Activated CD4-positive, alpha-beta memory T cell treated with anti-CD3 and anti-CD28 coated beads, Interleukin-2, amount 10 ng/mL, durations not matched to agents 7 days and 5 days (primary cell): ENCODE measurements at regions not wholly inside any gene's neighbourhood (a gene's known extent, or its start where the extent isn't known, plus 50 kb on each side); places are given as distances from the start of the nearest gene placed in this dataset.
"Not testable (repeated sequence)": the region's sequence is repeated elsewhere in the genome, so short reads cannot be mapped to it uniquely, and the experiment has no call there.

Experiments used
- CTCF ChIA-PET: fragments of 350-600 bp; sonication (Branson Sonifier 250); formaldehyde crosslinking; loops from one replicate; lab custom pipeline; 2021; ENCODE audit warnings: antibody characterized with exemption, inconsistent platforms; lab: Charles Lee
- POLR2A ChIA-PET: fragments of 350-600 bp; sonication (Branson Sonifier 250); formaldehyde crosslinking; loops from one replicate; lab custom pipeline; 2021; ENCODE audit warnings: antibody characterized with exemption; lab: Charles Lee
- DNase-seq: peaks from one replicate; pipeline ENCODE4 v3.0.0-alpha.2; 2020
- H3K27ac Mint-ChIP-seq: one replicate; pipeline ENCODE4 v1.8.0; 2021; ENCODE audit warnings: mild to moderate bottlenecking, mixed read lengths
- H3K27me3 Mint-ChIP-seq: one replicate; pipeline ENCODE4 v1.8.0; 2021; ENCODE audit warnings: mixed read lengths
- H3K36me3 Mint-ChIP-seq: one replicate; pipeline ENCODE4 v1.8.0; 2021; ENCODE audit warnings: low read depth, mixed read lengths
- H3K4me1 Mint-ChIP-seq: one replicate; pipeline ENCODE4 v1.8.0; 2021; ENCODE audit warnings: mixed read lengths
- H3K4me3 Mint-ChIP-seq: one replicate; pipeline ENCODE4 v1.8.0; 2021; ENCODE audit warnings: mild to moderate bottlenecking, mixed read lengths
- H3K9me3 Mint-ChIP-seq: one replicate; pipeline ENCODE4 v1.8.0; 2021; ENCODE audit warnings: mixed read lengths

GRCh38 chr4:99733455-99733854 lies 75.8 kb upstream of the C4orf54 start:
- CTCF ChIA-PET, result not testable (repeated sequence)

DNA sequence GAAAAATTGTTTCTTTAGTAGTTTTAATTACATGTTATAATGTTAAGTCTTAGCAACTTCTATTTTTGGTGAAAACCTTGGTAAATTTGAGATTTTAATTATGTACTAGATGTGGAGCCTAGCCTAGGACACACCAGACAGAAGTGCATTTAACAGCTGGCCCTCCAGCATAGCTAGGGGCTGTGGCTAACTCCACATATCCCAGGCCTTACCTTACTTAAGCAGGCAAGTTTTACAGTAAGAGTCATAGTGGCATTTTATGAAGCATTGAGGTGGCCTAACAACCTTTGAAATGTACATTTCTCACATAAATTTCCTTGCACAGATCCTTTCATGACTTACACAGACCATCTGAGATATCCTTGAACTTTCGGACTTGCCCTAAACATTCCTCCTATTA lies 71.6 kb upstream of the C4orf54 start:
- POLR2A ChIA-PET, result no interaction called here

More at GRCh38 chr4:99733455-99733854, 75.8 kb upstream of the C4orf54 start:
- H3K27ac Mint-ChIP-seq, H3K36me3 Mint-ChIP-seq, H3K4me3 Mint-ChIP-seq, H3K4me1 Mint-ChIP-seq, H3K27me3 Mint-ChIP-seq, H3K9me3 Mint-ChIP-seq, POLR2A ChIA-PET, DNase-seq: not testable (repeated sequence)

DNA sequence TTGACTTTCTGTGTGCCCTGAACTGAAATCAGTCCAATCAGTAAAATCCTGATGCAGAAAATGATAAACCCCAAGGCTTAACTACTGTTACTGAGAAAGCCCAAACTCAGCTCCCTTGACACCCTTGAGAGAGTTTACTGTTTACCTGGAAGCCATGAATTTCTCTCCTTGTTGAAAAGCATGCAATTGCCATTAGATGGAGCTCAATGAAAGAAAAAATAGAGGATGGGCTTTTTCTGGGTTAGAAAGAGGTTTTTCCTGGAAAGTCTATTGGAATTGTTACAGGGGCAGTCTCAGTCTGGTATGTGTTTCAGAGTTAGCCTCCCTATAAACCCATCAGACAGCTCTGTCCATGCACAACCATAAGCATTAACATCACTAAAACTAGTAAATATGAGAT lies 66.4 kb upstream of the C4orf54 start:
- DNase-seq, result no peak
- Mint-ChIP-seq H3K4me1 (no peaks in the 10 kb centered on the region), H3K9me3 (no peaks in the 10 kb centered on the region), H3K27ac (no peak overlapping the region), H3K36me3 (no peaks in the 10 kb centered on the region), H3K4me3 (no peak overlapping the region), H3K27me3 (peaks cover 3% of the 10 kb centered on the region)
- ChIA-PET POLR2A (no interaction called here), CTCF (interaction anchor here (0.5 to 1.2 kb wide), 3 partner anchors 80 to 161 kb away, joined by 3 to 7 read pairs (median 4); no protein-coding TSS in a partner anchor)

More for the DNA sequence above, 71.6 kb upstream of the C4orf54 start:
- Mint-ChIP-seq H3K27me3 (peaks cover 3% of the 10 kb centered on the region), H3K36me3 (no peaks in the 10 kb centered on the region), H3K9me3 (no peaks in the 10 kb centered on the region), H3K4me1 (no peaks in the 10 kb centered on the region), H3K27ac (no peak overlapping the region), H3K4me3 (no peak overlapping the region)
- CTCF ChIA-PET, result no interaction called here
- DNase-seq, result no peak

GRCh38 chr4:99723612-99724011 lies 66.0 kb upstream of the C4orf54 start:
- DNase-seq, result no peak
- CTCF ChIA-PET, result interaction anchor here (0.5 to 1.2 kb wide), 3 partner anchors 79 to 161 kb away, joined by 3 to 7 read pairs (median 4); no protein-coding TSS in a partner anchor
- no peak overlapping the region for H3K27ac Mint-ChIP-seq
- POLR2A ChIA-PET, result no interaction called here
- H3K4me3 Mint-ChIP-seq, result no peak overlapping the region
- no peaks in the 10 kb centered on the region for H3K36me3 Mint-ChIP-seq
- H3K27me3 Mint-ChIP-seq, result peaks cover 3% of the 10 kb centered on the region
- H3K4me1 Mint-ChIP-seq, result no peaks in the 10 kb centered on the region
- no peaks in the 10 kb centered on the region for H3K9me3 Mint-ChIP-seq

DNA sequence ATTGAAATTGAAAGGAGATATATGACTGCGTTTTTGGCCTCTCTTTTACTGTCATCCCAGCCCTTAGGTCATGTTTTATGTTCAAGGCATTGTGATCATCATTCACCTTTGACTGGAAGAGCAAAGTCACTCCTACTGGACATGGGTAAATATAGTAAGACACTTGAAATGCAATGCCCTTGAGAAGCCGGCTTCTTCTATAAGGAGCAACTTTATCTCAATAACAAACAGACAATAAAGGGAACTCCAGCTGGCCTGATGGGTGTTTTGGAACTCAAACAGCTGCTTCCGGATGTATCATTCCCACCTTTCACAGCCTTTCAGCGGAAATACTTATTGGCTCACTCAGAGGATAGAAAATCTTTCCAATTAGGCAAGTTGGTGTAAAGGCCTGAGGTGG lies 65.1 kb upstream of the C4orf54 start:
- ChIA-PET CTCF (no interaction called here), POLR2A (no interaction called here)
- Mint-ChIP-seq H3K27ac (no peak overlapping the region), H3K4me1 (no peaks in the 10 kb centered on the region), H3K27me3 (peaks cover 4% of the 10 kb centered on the region), H3K4me3 (no peak overlapping the region), H3K36me3 (no peaks in the 10 kb centered on the region), H3K9me3 (no peaks in the 10 kb centered on the region)
- no peak for DNase-seq

DNA sequence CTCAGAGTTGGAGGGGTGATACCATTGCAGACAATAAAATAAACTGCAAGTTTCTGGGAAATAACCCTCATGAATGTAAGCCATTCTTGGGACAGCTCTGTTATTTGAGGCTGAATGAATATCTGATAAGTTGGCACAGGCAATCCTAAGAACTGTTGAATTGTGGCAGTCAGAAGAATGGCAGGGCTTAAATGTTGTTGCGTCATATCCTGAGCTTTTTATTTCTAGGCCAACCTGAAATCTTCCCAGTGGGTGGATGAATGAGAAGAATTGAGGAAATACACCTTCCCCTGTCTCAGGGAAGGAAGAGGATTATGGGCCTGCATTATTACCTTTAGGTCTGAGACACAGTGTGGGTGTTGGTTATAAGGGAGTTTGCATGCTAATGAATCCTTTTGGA lies 64.4 kb upstream of the C4orf54 start:
- Mint-ChIP-seq H3K27ac (no peak overlapping the region), H3K4me3 (no peak overlapping the region), H3K36me3 (no peaks in the 10 kb centered on the region), H3K27me3 (peaks cover 4% of the 10 kb centered on the region), H3K9me3 (no peaks in the 10 kb centered on the region), H3K4me1 (no peaks in the 10 kb centered on the region)
- POLR2A ChIA-PET, result no interaction called here
- no peak for DNase-seq
- CTCF ChIA-PET, result no interaction called here

- Mint-ChIP-seq H3K36me3 (no peaks in the 10 kb centered on the region), H3K27me3 (peaks cover 1% of the 10 kb centered on the region), H3K4me1 (no peaks in the 10 kb centered on the region), H3K4me3 (no peak overlapping the region), H3K9me3 (no peaks in the 10 kb centered on the region), H3K27ac (no peak overlapping the region)
- no peak for DNase-seq
- ChIA-PET POLR2A (no interaction called here), CTCF (no interaction called here)
Measured at GRCh38 chr4:99720206-99720605, 62.6 kb upstream of the C4orf54 start.

DNA sequence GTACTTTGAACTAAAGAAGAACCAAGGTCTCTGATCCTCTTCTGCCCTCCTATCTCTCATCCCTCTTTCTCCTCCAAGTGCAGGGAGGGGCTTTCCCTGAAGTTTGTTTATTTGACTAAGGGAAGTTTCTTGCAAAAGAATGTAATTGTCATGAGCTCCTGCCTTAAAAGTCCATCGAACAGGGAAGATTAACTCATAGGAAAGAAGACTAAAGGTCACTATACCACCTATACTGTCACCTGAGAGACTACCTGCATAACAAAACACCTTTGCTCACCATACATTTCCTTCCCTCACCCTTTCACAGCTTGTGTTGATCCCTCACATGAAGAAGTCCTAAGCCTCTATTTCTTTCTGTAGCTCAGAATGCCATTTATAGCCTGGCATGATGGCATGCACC lies 59.4 kb upstream of the C4orf54 start:
- POLR2A ChIA-PET, result no interaction called here
- Mint-ChIP-seq H3K4me1 (no peaks in the 10 kb centered on the region), H3K27ac (no peak overlapping the region), H3K27me3 (peaks cover 8% of the 10 kb centered on the region), H3K9me3 (no peaks in the 10 kb centered on the region), H3K4me3 (no peak overlapping the region), H3K36me3 (no peaks in the 10 kb centered on the region)
- CTCF ChIA-PET, result no interaction called here
- no peak for DNase-seq

GRCh38 chr4:99715286-99715685 lies 57.7 kb upstream of the C4orf54 start:
- no peak for DNase-seq

DNA sequence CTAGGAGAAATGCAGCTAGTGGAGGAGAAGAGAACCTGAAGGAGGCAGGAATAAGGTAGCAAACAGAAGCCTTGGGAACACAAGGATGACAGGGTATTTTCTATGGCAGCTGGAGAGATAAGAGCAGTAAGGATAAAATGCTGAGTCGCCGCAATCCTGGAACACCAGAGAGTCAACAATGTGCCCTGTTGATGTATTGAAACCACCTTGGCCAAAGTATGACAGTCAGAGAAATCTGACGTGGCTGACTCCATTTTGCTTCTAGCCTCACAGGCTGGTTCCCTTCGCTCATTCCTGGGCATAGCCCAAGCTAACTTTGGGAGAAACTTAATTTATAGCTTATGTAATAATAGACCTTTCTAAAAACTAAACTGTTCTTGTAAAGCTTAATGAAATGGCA lies 56.6 kb upstream of the C4orf54 start:
- Mint-ChIP-seq H3K4me1 (no peaks in the 10 kb centered on the region), H3K9me3 (no peaks in the 10 kb centered on the region), H3K36me3 (no peaks in the 10 kb centered on the region), H3K27me3 (peaks cover 8% of the 10 kb centered on the region), H3K27ac (no peak overlapping the region), H3K4me3 (no peak overlapping the region)
- ChIA-PET CTCF (no interaction called here), POLR2A (no interaction called here)
- DNase-seq, result no peak

More at GRCh38 chr4:99715286-99715685, 57.7 kb upstream of the C4orf54 start:
- Mint-ChIP-seq H3K4me3 (no peak overlapping the region), H3K9me3 (no peaks in the 10 kb centered on the region), H3K4me1 (no peaks in the 10 kb centered on the region), H3K36me3 (no peaks in the 10 kb centered on the region), H3K27ac (no peak overlapping the region), H3K27me3 (peaks cover 8% of the 10 kb centered on the region)
- ChIA-PET POLR2A (no interaction called here), CTCF (interaction anchor here (0.5 kb wide), 1 partner anchor 149 kb away, joined by 4 read pairs; no protein-coding TSS in a partner anchor)

DNA sequence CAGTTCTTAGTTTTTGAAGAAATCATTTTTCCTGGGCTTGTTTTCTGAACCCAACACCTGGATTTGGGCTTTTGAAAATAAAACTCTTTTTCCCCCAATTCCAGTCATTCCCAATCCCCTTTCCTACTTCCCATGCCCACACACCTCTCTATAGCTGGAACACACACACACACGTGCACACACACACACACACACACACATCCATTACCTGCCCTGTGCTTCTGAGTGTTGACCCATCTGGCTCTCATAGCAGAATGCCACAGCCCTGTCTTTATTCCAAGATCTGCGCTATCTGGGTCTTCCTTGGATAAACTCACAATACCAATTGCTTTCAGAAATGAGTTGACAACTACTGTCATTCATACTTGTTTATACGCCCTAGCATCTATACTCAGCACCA lies 54.9 kb upstream of the C4orf54 start:
- POLR2A ChIA-PET, result no interaction called here
- peaks cover 12% of the 10 kb centered on the region for H3K27me3 Mint-ChIP-seq
- CTCF ChIA-PET, result no interaction called here
- no peak for DNase-seq
- H3K4me3 Mint-ChIP-seq, result no peak overlapping the region
- no peaks in the 10 kb centered on the region for H3K36me3 Mint-ChIP-seq
- H3K27ac Mint-ChIP-seq, result no peak overlapping the region
- H3K9me3 Mint-ChIP-seq, result no peaks in the 10 kb centered on the region
- no peaks in the 10 kb centered on the region for H3K4me1 Mint-ChIP-seq

GRCh38 chr4:99712099-99712498 lies 54.5 kb upstream of the C4orf54 start:
- no peaks in the 10 kb centered on the region for H3K4me1 Mint-ChIP-seq
- H3K4me3 Mint-ChIP-seq, result no peak overlapping the region
- H3K9me3 Mint-ChIP-seq, result no peaks in the 10 kb centered on the region
- no peak for DNase-seq
- no peaks in the 10 kb centered on the region for H3K36me3 Mint-ChIP-seq
- ChIA-PET POLR2A (no interaction called here), CTCF (no interaction called here)
- no peak overlapping the region for H3K27ac Mint-ChIP-seq
- peaks cover 12% of the 10 kb centered on the region for H3K27me3 Mint-ChIP-seq

DNA sequence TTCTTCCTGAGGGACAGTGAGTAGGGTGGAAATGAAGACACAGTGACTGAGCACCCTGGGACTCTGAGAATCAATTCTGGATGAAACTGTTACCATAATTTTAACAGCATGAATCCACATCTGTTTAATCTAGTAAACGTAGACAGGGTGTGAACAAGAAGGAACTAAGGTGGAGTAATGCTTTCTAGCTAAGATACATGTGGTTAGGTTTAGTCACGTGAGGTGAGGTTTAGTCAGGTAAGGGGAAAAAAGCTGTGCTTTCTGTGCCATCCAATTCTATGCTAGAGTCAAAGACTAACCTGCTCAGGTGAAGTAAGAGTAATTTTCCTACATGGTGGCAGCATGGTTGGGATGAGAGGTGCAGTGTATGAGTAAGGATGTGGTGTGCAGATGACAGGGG lies 54.0 kb upstream of the C4orf54 start:
- CTCF ChIA-PET, result no interaction called here
- no peaks in the 10 kb centered on the region for H3K36me3 Mint-ChIP-seq
- H3K9me3 Mint-ChIP-seq, result no peaks in the 10 kb centered on the region
- H3K27me3 Mint-ChIP-seq, result peaks cover 12% of the 10 kb centered on the region
- H3K27ac Mint-ChIP-seq, result no peak overlapping the region
- H3K4me1 Mint-ChIP-seq, result no peaks in the 10 kb centered on the region
- no peak overlapping the region for H3K4me3 Mint-ChIP-seq
- POLR2A ChIA-PET, result no interaction called here
- DNase-seq, result no peak

DNA sequence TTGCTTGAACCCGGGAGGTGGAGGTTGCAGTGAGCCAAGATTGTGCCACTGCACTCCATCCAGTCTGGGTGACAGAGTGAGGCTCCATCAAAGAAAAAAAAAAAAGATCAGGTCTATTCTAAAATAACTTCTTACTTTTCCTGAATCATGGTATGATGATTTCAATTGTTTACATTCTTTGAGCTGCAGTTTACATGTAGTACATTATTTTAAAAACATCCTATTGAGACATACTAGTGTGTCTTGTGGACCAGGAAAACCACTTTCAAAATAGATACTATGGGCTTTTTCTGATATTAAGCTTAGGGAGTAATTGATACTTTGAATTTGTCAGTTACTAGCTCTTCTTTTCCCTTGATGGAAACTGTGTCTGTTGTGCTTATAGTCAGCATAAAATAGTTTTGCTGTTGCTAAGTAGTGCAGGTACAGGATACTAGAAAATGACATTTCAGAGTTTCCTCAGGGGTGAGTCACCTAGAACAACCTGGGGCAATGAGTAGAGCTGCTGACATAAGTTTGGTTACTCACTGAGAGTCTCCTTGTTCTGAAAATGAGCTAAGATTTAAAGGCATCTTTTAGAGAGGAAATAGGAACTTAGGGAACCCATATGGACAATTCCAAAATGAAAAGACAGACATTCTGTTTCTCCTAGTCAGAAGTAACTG lies 53.2 kb upstream of the C4orf54 start:
- POLR2A ChIA-PET, result interaction anchor here (0.7 kb wide), 1 partner anchor 299 kb away, joined by 3 read pairs; no protein-coding TSS in a partner anchor

More for the DNA sequence above, 53.2 kb upstream of the C4orf54 start:
- peaks cover 12% of the 10 kb centered on the region for H3K27me3 Mint-ChIP-seq
- DNase-seq, result no peak
- H3K4me1 Mint-ChIP-seq, result no peaks in the 10 kb centered on the region
- H3K4me3 Mint-ChIP-seq, result no peak overlapping the region
- CTCF ChIA-PET, result no interaction called here
- no peaks in the 10 kb centered on the region for H3K9me3 Mint-ChIP-seq
- H3K27ac Mint-ChIP-seq, result no peak overlapping the region
- H3K36me3 Mint-ChIP-seq, result no peaks in the 10 kb centered on the region
